SK-N-SH treated with all-trans-retinoic acid at 6 μM for 48 hours (cell line): ENCODE measurements at regions not wholly inside any gene's neighbourhood (a gene's known extent, or its start where the extent isn't known, plus 50 kb on each side); places are given as distances from the start of the nearest gene placed in this dataset.

Experiments
- CREB5 ChIP-seq: fragments of 250-450 bp; sonication (Bioruptor Pico); IDR thresholded peaks from 2 replicates; pipeline ENCODE4 v1.5.1; 2020; ENCODE audit warnings: low read depth, mild to moderate bottlenecking, moderate library complexity
- CSRNP3 ChIP-seq: fragments of 250-450 bp; sonication (Bioruptor Pico); IDR thresholded peaks from 2 replicates; pipeline ENCODE4 v1.5.1; 2021; ENCODE audit warnings: mild to moderate bottlenecking, moderate library complexity
- PATZ1 ChIP-seq: fragments of 250-450 bp; sonication (Bioruptor Pico); IDR thresholded peaks from 2 replicates; pipeline ENCODE4 v1.8.0; 2020; ENCODE audit warnings: mild to moderate bottlenecking, moderate library complexity, borderline replicate concordance
- PPARA ChIP-seq: fragments of 250-450 bp; sonication (Bioruptor Pico); IDR thresholded peaks from 2 replicates; pipeline ENCODE4 v1.5.0; 2020; ENCODE audit warnings: mild to moderate bottlenecking, borderline replicate concordance
- TCF4 ChIP-seq: fragments of 250-450 bp; sonication (Bioruptor Pico); IDR thresholded peaks from 2 replicates; pipeline ENCODE4 v1.8.0; 2021; ENCODE audit warnings: mild to moderate bottlenecking, moderate library complexity, borderline replicate concordance
- TSHZ2 ChIP-seq: fragments of 250-450 bp; sonication (Bioruptor Pico); IDR thresholded peaks from 2 replicates; pipeline ENCODE4 v1.5.0; 2020; ENCODE audit warnings: mild to moderate bottlenecking, moderate library complexity
- ZFP30 ChIP-seq: fragments of 450-650 bp; formaldehyde crosslinking; IDR thresholded peaks from 2 replicates; pipeline ENCODE4 v1.5.0; 2022; ENCODE audit warnings: mild to moderate bottlenecking, moderate library complexity
- ZNF70 ChIP-seq: fragments of 450-650 bp; formaldehyde crosslinking; IDR thresholded peaks from 2 replicates; pipeline ENCODE4 v1.5.0; 2020; ENCODE audit warnings: mild to moderate bottlenecking, moderate library complexity

- TF ChIP-seq CREB5 (CRISPR knock-in tag) (no peak), ZNF70 (CRISPR knock-in tag) (no peak), PATZ1 (CRISPR knock-in tag) (no peak), PPARA (CRISPR knock-in tag) (no peak), ZFP30 (CRISPR knock-in tag) (no peak), TCF4 (CRISPR knock-in tag) (no peak), CSRNP3 (no peak), TSHZ2 (CRISPR knock-in tag) (no peak)
These were observed 106.5 kb upstream of the GSE1 start for GRCh38 chr16:85506635-85506911.
